IMR-90 (cell line): ENCODE measurements at regions not wholly inside any gene's neighbourhood (a gene's known extent, or its start where the extent isn't known, plus 50 kb on each side); places are given as distances from the start of the nearest gene placed in this dataset.

Experiments
- ATAC-seq: fragments of 200-7000 bp; cut with Tn5 transposase; 2 replicates; pipeline ENCODE4 v1.9.1; 2020; ENCODE audit warnings: low read depth, mild to moderate bottlenecking, moderate library complexity
- BruUV-seq: library from RNA; stranded (reverse); fragments of 400-500 nt; replicated peaks from 2 replicates; lab custom pipeline; 2021; lab: Mats Ljungman, UMichigan
- CTCF ChIA-PET: fragments of 300-600 bp; formaldehyde crosslinking; extraction: SDS; loops from one replicate; lab custom pipeline; 2021; ENCODE audit warnings: antibody characterized with exemption; lab: Yijun Ruan, JAX
- POLR2A ChIA-PET: fragments of 300-600 bp; sonication (Branson Sonifier 250); formaldehyde crosslinking; loops from one replicate; lab custom pipeline; 2022; ENCODE audit warnings: antibody characterized with exemption; ENCODE audit not compliant: unreplicated experiment; lab: Charles Lee
- DNase-seq: peaks from one replicate; pipeline ENCODE4 v3.0.0; 2013
- H2AFZ ChIP-seq: replicated peaks from 2 replicates; pipeline ENCODE3; 2013; ENCODE audit warnings: low read length, mild to moderate bottlenecking; ENCODE audit not compliant: poor library complexity
- H2AK5ac ChIP-seq: 2 replicates; pipeline ENCODE4 v1.6.1; 2013; ENCODE audit warnings: low read depth, low read length, inconsistent platforms
- H2AK9ac ChIP-seq: replicated peaks from 2 replicates; pipeline ENCODE3; 2013; ENCODE audit warnings: mild to moderate bottlenecking, low read depth, low read length, moderate library complexity; ENCODE audit not compliant: poor library complexity
- H2BK120ac ChIP-seq: 2 replicates; pipeline ENCODE4 v1.6.1; 2013; ENCODE audit warnings: low read depth, low read length, inconsistent platforms
- H2BK15ac ChIP-seq: 3 replicates; pipeline ENCODE4 v1.6.1; 2013; ENCODE audit warnings: low read depth, low read length, inconsistent platforms
- H2BK20ac ChIP-seq: 2 replicates; pipeline ENCODE4 v1.6.1; 2013; ENCODE audit warnings: low read depth, mild to moderate bottlenecking, inconsistent platforms, low read length, moderate library complexity
- H2BK5ac ChIP-seq: 2 replicates; pipeline ENCODE4 v1.6.1; 2013; ENCODE audit warnings: mild to moderate bottlenecking, low read depth, low read length, inconsistent platforms; ENCODE audit not compliant: poor library complexity, severe bottlenecking
- H3K14ac ChIP-seq: replicated peaks from 2 replicates; pipeline ENCODE4 v1.6.1; 2013; ENCODE audit warnings: low read depth, low read length, inconsistent platforms
- H3K18ac ChIP-seq: 2 replicates; pipeline ENCODE4 v1.6.1; 2013; ENCODE audit warnings: low read depth, low read length, control low read depth
- H3K23ac ChIP-seq: 2 replicates; pipeline ENCODE4 v1.6.1; 2013; ENCODE audit warnings: low read depth, low read length, inconsistent platforms
- H3K27ac ChIP-seq: 2 replicates; pipeline ENCODE4 v1.5.1; 2013; ENCODE audit warnings: mild to moderate bottlenecking, control low read depth, low read length; ENCODE audit not compliant: insufficient read depth
- H3K27me3 ChIP-seq: 2 replicates; pipeline ENCODE4 v1.6.1; 2013; ENCODE audit warnings: low read length; ENCODE audit not compliant: control insufficient read depth, insufficient read depth
- H3K36me3 ChIP-seq: 2 replicates; pipeline ENCODE4 v1.6.1; 2013; ENCODE audit warnings: low read length, mixed read lengths; ENCODE audit not compliant: control insufficient read depth, insufficient read depth
- H3K4ac ChIP-seq: 2 replicates; pipeline ENCODE4 v1.6.1; 2013; ENCODE audit warnings: low read depth, low read length, inconsistent platforms
- H3K4me1 ChIP-seq: 2 replicates; pipeline ENCODE4 v1.6.1; 2013; ENCODE audit warnings: low read length, mixed read lengths; ENCODE audit not compliant: control insufficient read depth, insufficient read depth
- H3K4me2 ChIP-seq: 2 replicates; pipeline ENCODE4 v1.6.1; 2013; ENCODE audit warnings: low read depth, mild to moderate bottlenecking, control low read depth, low read length, moderate library complexity
- H3K4me3 ChIP-seq: 2 replicates; pipeline ENCODE4 v1.5.1; 2013; ENCODE audit warnings: low read depth, mild to moderate bottlenecking, control low read depth, low read length, moderate library complexity; ENCODE audit not compliant: insufficient read depth
- H3K56ac ChIP-seq: 2 replicates; pipeline ENCODE4 v1.6.1; 2013; ENCODE audit warnings: low read length, inconsistent platforms; ENCODE audit not compliant: insufficient read depth; ENCODE audit errors: extremely low read depth
- H3K79me1 ChIP-seq, 2 experiments: 2 replicates each; pipeline ENCODE4 v1.6.1; 2013; ENCODE audit warnings: low read length in 2 of 2, inconsistent platforms in 1 of 2, low read depth in 1 of 2
- H3K9ac ChIP-seq: 2 replicates; pipeline ENCODE4 v1.6.1; 2013; ENCODE audit warnings: low read depth, low read length, control low read depth
- H3K9me1 ChIP-seq: 2 replicates; pipeline ENCODE4 v1.6.1; 2013; ENCODE audit warnings: low read length, inconsistent platforms; ENCODE audit not compliant: insufficient read depth
- H3K9me3 ChIP-seq: 2 replicates; pipeline ENCODE4 v1.6.1; 2013; ENCODE audit warnings: low read length; ENCODE audit not compliant: control insufficient read depth, insufficient read depth
- H4K20me1 ChIP-seq: 2 replicates; pipeline ENCODE4 v1.6.1; 2013; ENCODE audit warnings: low read length, inconsistent platforms; ENCODE audit not compliant: insufficient read depth
- H4K5ac ChIP-seq: 2 replicates; pipeline ENCODE4 v1.6.1; 2013; ENCODE audit warnings: mild to moderate bottlenecking, low read depth, low read length, control low read depth
- H4K8ac ChIP-seq, 2 experiments: 2 replicates each; pipeline ENCODE4 v1.6.1; 2013; ENCODE audit warnings: low read depth in 2 of 2, low read length in 2 of 2, control low read depth in 1 of 2, inconsistent platforms in 1 of 2
- H4K91ac ChIP-seq: 2 replicates; pipeline ENCODE4 v1.6.1; 2013; ENCODE audit warnings: low read depth, low read length, inconsistent platforms; ENCODE audit not compliant: insufficient read depth
- CEBPB ChIP-seq: IDR thresholded peaks from 2 replicates; pipeline ENCODE4 v1.6.1; 2012; ENCODE audit warnings: low read depth, low read length, improper control_type of control experiment
- CTCF ChIP-seq: conservative IDR thresholded peaks from 2 replicates; pipeline ENCODE4 v1.5.1; 2012; ENCODE audit warnings: mild to moderate bottlenecking, low read depth, low read length, improper control_type of control experiment
- ELK1 ChIP-seq: fragments of 150-350 bp; IDR thresholded peaks from 2 replicates; pipeline ENCODE4 v1.6.1; 2016; ENCODE audit warnings: low read depth, mild to moderate bottlenecking, low read length, moderate library complexity, borderline replicate concordance
- FOS ChIP-seq: fragments of 150-350 bp; IDR thresholded peaks from 2 replicates; pipeline ENCODE4 v1.6.1; 2016; ENCODE audit warnings: low read depth, low read length
- MAZ ChIP-seq: IDR thresholded peaks from 2 replicates; pipeline ENCODE4 v1.6.1; 2012; ENCODE audit warnings: low read depth, mild to moderate bottlenecking, low read length, improper control_type of control experiment, moderate library complexity, borderline replicate concordance
- MXI1 ChIP-seq: IDR thresholded peaks from 2 replicates; pipeline ENCODE4 v1.6.1; 2012; ENCODE audit warnings: low read depth, mild to moderate bottlenecking, low read length, moderate library complexity, borderline replicate concordance
- NFE2L2 ChIP-seq: fragments of 150-350 bp; IDR thresholded peaks from 2 replicates; pipeline ENCODE4 v1.6.1; 2016; ENCODE audit warnings: low read depth, mild to moderate bottlenecking, low read length
- POLR2A ChIP-seq: IDR thresholded peaks from 2 replicates; pipeline ENCODE4 v1.6.1; 2012; ENCODE audit warnings: mild to moderate bottlenecking, low read depth, low read length
- RFX5 ChIP-seq: IDR thresholded peaks from 2 replicates; pipeline ENCODE4 v1.8.0; 2012; ENCODE audit warnings: low read depth, mild to moderate bottlenecking, low read length, moderate library complexity
- SMC3 ChIP-seq: fragments of 150-350 bp; IDR thresholded peaks from 2 replicates; pipeline ENCODE4 v1.6.1; 2016; ENCODE audit warnings: low read depth, mild to moderate bottlenecking, antibody characterized with exemption, low read length, moderate library complexity
- WGBS, 2 experiments: methylation state at CpG; one replicate each; pipeline versions ENCODE4 v1.1.5 to v1.1.7; 2013; ENCODE audit warnings: missing lambda C conversion rate in 2 of 2; ENCODE audit not compliant: insufficient read length in 1 of 2; ENCODE audit errors: extremely low coverage in 2 of 2; 5-methylcytosine and 5-hydroxymethylcytosine counted together
- dilution Hi-C: fragments of 300-500 bp; cut with HindIII; formaldehyde crosslinking; loops from one replicate; pipeline ENCODE4 v1.14.3; 2018; ENCODE audit warnings: low sequenced_read_pairs; ENCODE audit not compliant: unreplicated experiment
- in situ Hi-C: fragments of 300-500 bp; cut with MboI; formaldehyde crosslinking; loops from 3 replicates; pipeline ENCODE4 v1.14.3; 2019; ENCODE audit warnings: low sequenced_read_pairs, inconsistent platforms, mixed read lengths
- intact Hi-C: fragments of 100-400 bp; cut with micrococcal nuclease; formaldehyde crosslinking; loops from 2 replicates; pipeline ENCODE4 v1.10.0; 2022

- H3K14ac ChIP-seq, result no peak overlapping the region
- no peak overlapping the region for H3K18ac ChIP-seq
- no peak overlapping the region for H4K5ac ChIP-seq
- H2AK5ac ChIP-seq, result no peak overlapping the region
- BruUV-seq, result no TSS peak
- H3K9me3 ChIP-seq, result no peaks in the 10 kb centered on the region
- no peaks in the 10 kb centered on the region for H3K79me1 ChIP-seq
- no peak overlapping the region for H2BK120ac ChIP-seq
- no peak overlapping the region; the same call in 1 of the 2 replicates for H3K4me2 ChIP-seq
- H3K27me3 ChIP-seq, result no peaks in the 10 kb centered on the region
- in situ Hi-C loops (no loop called here), dilution Hi-C loops (no loop called here), intact Hi-C loops (no loop called here)
- H3K4ac ChIP-seq, result no peak overlapping the region
- no peak overlapping the region for H2AFZ ChIP-seq
- H3K36me3 ChIP-seq, result no peaks in the 10 kb centered on the region
- no peak overlapping the region for H3K27ac ChIP-seq
- no peak overlapping the region for H2AK9ac ChIP-seq
- H2BK15ac ChIP-seq, result no peak overlapping the region
- ChIA-PET CTCF (no interaction called here), POLR2A (no interaction called here)
- no peak overlapping the region for H4K91ac ChIP-seq
- H2BK5ac ChIP-seq, result no peak overlapping the region
- H3K4me1 ChIP-seq, result no peaks in the 10 kb centered on the region
- H3K4me3 ChIP-seq, result no peak overlapping the region
- ATAC-seq, result no peak
- H3K9me1 ChIP-seq, result no peaks in the 10 kb centered on the region
- whole genome bisulfite sequencing, 2 experiments, result 78% methylated on average over 2 of the region's 2 CpGs; no CpG with 5 or more reads in 1 of the 2 experiments
- H3K23ac ChIP-seq, result no peak overlapping the region
- H4K8ac ChIP-seq, result no peak overlapping the region
- H4K20me1 ChIP-seq, result no peaks in the 10 kb centered on the region
- no peak for DNase-seq
- H3K56ac ChIP-seq, result no peak overlapping the region
- TF ChIP-seq MXI1 (no peak), POLR2A (no peak), CTCF (no peak), RFX5 (no peak), MAZ (no peak), FOS (no peak), SMC3 (no peak), CEBPB (no peak), NFE2L2 (no peak), ELK1 (no peak)
- H3K9ac ChIP-seq, result no peak overlapping the region
- no peak overlapping the region for H2BK20ac ChIP-seq
These were observed 697.6 kb upstream of the CXADR start for GRCh38 chr21:16815243-16815642.
